ENCODE measurements at regions not wholly inside any gene's neighbourhood (a gene's known extent, or its start where the extent isn't known, plus 50 kb on each side); places are given as distances from the start of the nearest gene placed in this dataset.

- POLR2A ChIA-PET: interaction anchor here (0.5 to 0.6 kb wide), 2 partner anchors 24 to 1085 kb away, joined by 3 to 8 read pairs; no protein-coding TSS in a partner anchor
- H3K4me3 ChIP-seq (ENCODE audit: low read depth in 2 of 2, low read length in 2 of 2): no peak overlapping the region
Measured at GRCh38 chr6:21769405-21769861, 175.9 kb downstream of the SOX4 start.

GRCh38 chr6:21769968-21770367 lies 176.4 kb downstream of the SOX4 start:
- H3K27me3 ChIP-seq (ENCODE audit: control insufficient read depth, insufficient read depth, low read length): no peaks in the 10 kb centered on the region
- in situ Hi-C loops (cut with HindIII; ENCODE audit: low pct_unique_long_range_greater_than_20kb, low sequenced_read_pairs): no loop called here
- DNase-seq (ENCODE audit: low read depth, low spot score): no peak
- H3K4me3 ChIP-seq (ENCODE audit: low read depth in 2 of 2, low read length in 2 of 2): no peak overlapping the region
- H3K9me3 ChIP-seq (ENCODE audit: control insufficient read depth, insufficient read depth, low read depth, low read length): no peaks in the 10 kb centered on the region
- ATAC-seq: peak; percentile 83
- ChIA-PET CTCF (no interaction called here), POLR2A (interaction anchor here (0.5 kb wide), 1 partner anchor 1085 kb away, joined by 3 read pairs; no protein-coding TSS in a partner anchor)
- no peaks in the 10 kb centered on the region for H3K36me3 ChIP-seq (ENCODE audit: control insufficient read depth, insufficient read depth, low read length)
- peaks cover 43% of the 10 kb centered on the region for H3K4me1 ChIP-seq (ENCODE audit: control insufficient read depth, insufficient read depth, low read length)
- TF ChIP-seq, protein P1, sequence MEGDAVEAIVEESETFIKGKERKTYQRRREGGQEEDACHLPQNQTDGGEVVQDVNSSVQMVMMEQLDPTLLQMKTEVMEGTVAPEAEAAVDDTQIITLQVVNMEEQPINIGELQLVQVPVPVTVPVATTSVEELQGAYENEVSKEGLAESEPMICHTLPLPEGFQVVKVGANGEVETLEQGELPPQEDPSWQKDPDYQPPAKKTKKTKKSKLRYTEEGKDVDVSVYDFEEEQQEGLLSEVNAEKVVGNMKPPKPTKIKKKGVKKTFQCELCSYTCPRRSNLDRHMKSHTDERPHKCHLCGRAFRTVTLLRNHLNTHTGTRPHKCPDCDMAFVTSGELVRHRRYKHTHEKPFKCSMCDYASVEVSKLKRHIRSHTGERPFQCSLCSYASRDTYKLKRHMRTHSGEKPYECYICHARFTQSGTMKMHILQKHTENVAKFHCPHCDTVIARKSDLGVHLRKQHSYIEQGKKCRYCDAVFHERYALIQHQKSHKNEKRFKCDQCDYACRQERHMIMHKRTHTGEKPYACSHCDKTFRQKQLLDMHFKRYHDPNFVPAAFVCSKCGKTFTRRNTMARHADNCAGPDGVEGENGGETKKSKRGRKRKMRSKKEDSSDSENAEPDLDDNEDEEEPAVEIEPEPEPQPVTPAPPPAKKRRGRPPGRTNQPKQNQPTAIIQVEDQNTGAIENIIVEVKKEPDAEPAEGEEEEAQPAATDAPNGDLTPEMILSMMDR (IDR thresholded peaks at IDR 0.05): no peak
- TF ChIP-seq POLR2AphosphoS5 (IDR thresholded peaks at IDR 0.05; ENCODE audit: low read depth, low read length) (no peak), SIN3A (IDR thresholded peaks at IDR 0.05; ENCODE audit: borderline replicate concordance, insufficient read depth, low read depth, low read length) (no peak), REST (IDR thresholded peaks at IDR 0.05; ENCODE audit: insufficient read depth in 1 of 2, low read depth in 2 of 2, low read length in 1 of 2) (no peak), TCF7L2 (IDR thresholded peaks at IDR 0.05; ENCODE audit: low read depth, low read length) (no peak)
- no TSS peak for BruUV-seq (replicated peaks)
- H3K27ac ChIP-seq (ENCODE audit: low read length): peak overlapping the region; percentile 90
- intact Hi-C loops (cut with micrococcal nuclease; ENCODE audit: unreplicated experiment): no loop called here

More at GRCh38 chr6:21769405-21769861, 175.9 kb downstream of the SOX4 start:
- CTCF ChIA-PET: no interaction called here
- Histone ChIP-seq H3K9me3 (ENCODE audit: control insufficient read depth, insufficient read depth, low read depth, low read length) (no peaks in the 10 kb centered on the region), H3K4me1 (ENCODE audit: control insufficient read depth, insufficient read depth, low read length) (peaks cover 43% of the 10 kb centered on the region), H3K27me3 (ENCODE audit: control insufficient read depth, insufficient read depth, low read length) (no peaks in the 10 kb centered on the region), H3K27ac (ENCODE audit: low read length) (peak overlapping the region; percentile 90), H3K36me3 (ENCODE audit: control insufficient read depth, insufficient read depth, low read length) (no peaks in the 10 kb centered on the region)
- no TSS peak for BruUV-seq (replicated peaks)
- ATAC-seq: peak; percentile 86
- intact Hi-C loops (cut with micrococcal nuclease; ENCODE audit: unreplicated experiment) (no loop called here), in situ Hi-C loops (cut with HindIII; ENCODE audit: low pct_unique_long_range_greater_than_20kb, low sequenced_read_pairs) (no loop called here)
- DNase-seq (ENCODE audit: low read depth, low spot score): no peak
- TF ChIP-seq, protein P1 (IDR thresholded peaks at IDR 0.05): no peak
- TF ChIP-seq SIN3A (IDR thresholded peaks at IDR 0.05; ENCODE audit: borderline replicate concordance, insufficient read depth, low read depth, low read length): no peak
- TF ChIP-seq TCF7L2 (IDR thresholded peaks at IDR 0.05; ENCODE audit: low read depth, low read length): no peak
- TF ChIP-seq POLR2AphosphoS5 (IDR thresholded peaks at IDR 0.05; ENCODE audit: low read depth, low read length): no peak
- TF ChIP-seq REST (IDR thresholded peaks at IDR 0.05; ENCODE audit: insufficient read depth in 1 of 2, low read depth in 2 of 2, low read length in 1 of 2): no peak
